Sigmoid colon (tissue), 6 donors: ENCODE measurements at regions not wholly inside any gene's neighbourhood (a gene's known extent, or its start where the extent isn't known, plus 50 kb on each side); places are given as distances from the start of the nearest gene placed in this dataset.

Experiments
- DNase-seq: peaks from one replicate; pipeline ENCODE4 v3.0.0-alpha.2; 2019
- H3K27ac ChIP-seq, 4 donors: fragments of 200-600 bp; sonication (generic); one replicate each; pipeline ENCODE4 v1.5.1; 2016 to 2019; ENCODE audit warnings: mild to moderate bottlenecking in 1 of 4
- H3K27me3 ChIP-seq, 3 donors: fragments of 200-600 bp; sonication (generic); one replicate each; pipeline ENCODE4 v1.5.1; 2019; ENCODE audit warnings: mild to moderate bottlenecking in 1 of 3
- H3K36me3 ChIP-seq, 4 donors: fragments of 200-600 bp; sonication (generic); one replicate each; pipeline ENCODE4 v1.5.1; 2016 to 2019
- H3K4me1 ChIP-seq, 4 donors: fragments of 200-600 bp; sonication (generic); one replicate each; pipeline ENCODE4 v1.5.1; 2017 to 2019
- H3K4me3 ChIP-seq, 4 donors: fragments of 200-600 bp; sonication (generic); one replicate each; pipeline ENCODE4 v1.5.1; 2017 to 2019; ENCODE audit warnings: mild to moderate bottlenecking in 2 of 4, moderate library complexity in 1 of 4
- H3K9me3 ChIP-seq, 4 donors: fragments of 200-600 bp in 3 of 4; sonication (generic) in 3 of 4; one replicate each; pipeline versions ENCODE4 v1.5.1 to v1.6.1; 2013 to 2019
- CTCF ChIP-seq, 4 experiments: fragments of 450-650 bp in 3 of 4; fragments of 200-600 bp in 1 of 4; IDR thresholded peaks; one replicate each; pipeline ENCODE4 v1.5.1; 2016 to 2019; ENCODE audit warnings: antibody characterized with exemption in 4 of 4, mild to moderate bottlenecking in 3 of 4, moderate library complexity in 2 of 4
- EP300 ChIP-seq, 4 donors: sonication (generic); formaldehyde crosslinking; IDR thresholded peaks; one replicate each; pipeline ENCODE4 v1.6.1; 2017; ENCODE audit warnings: antibody characterized with exemption in 4 of 4
- POLR2A ChIP-seq, 2 donors: fragments of 450-650 bp; IDR thresholded peaks; one replicate each; pipeline ENCODE4 v1.6.1; 2016; ENCODE audit warnings: antibody characterized with exemption in 2 of 2, mild to moderate bottlenecking in 2 of 2, moderate library complexity in 2 of 2
- POLR2AphosphoS5 ChIP-seq, 4 donors: sonication (generic); formaldehyde crosslinking; IDR thresholded peaks; one replicate each; pipeline ENCODE4 v1.6.1; 2017; ENCODE audit warnings: antibody characterized with exemption in 4 of 4
- WGBS, 2 donors: extraction: QIAGEN DNeasy Blood & Tissue Kit; methylation state at CpG; one replicate each; pipeline ENCODE4 v1.1.7; 2013; 5-methylcytosine and 5-hydroxymethylcytosine counted together
- intact Hi-C: fragments of 100-400 bp; cut with DNase I; formaldehyde crosslinking; loops from one replicate; pipeline ENCODE4 v1.15.1; 2023
- donor health status: healthy with polysubstance abuse.
- donor health status: healthy.

DNA sequence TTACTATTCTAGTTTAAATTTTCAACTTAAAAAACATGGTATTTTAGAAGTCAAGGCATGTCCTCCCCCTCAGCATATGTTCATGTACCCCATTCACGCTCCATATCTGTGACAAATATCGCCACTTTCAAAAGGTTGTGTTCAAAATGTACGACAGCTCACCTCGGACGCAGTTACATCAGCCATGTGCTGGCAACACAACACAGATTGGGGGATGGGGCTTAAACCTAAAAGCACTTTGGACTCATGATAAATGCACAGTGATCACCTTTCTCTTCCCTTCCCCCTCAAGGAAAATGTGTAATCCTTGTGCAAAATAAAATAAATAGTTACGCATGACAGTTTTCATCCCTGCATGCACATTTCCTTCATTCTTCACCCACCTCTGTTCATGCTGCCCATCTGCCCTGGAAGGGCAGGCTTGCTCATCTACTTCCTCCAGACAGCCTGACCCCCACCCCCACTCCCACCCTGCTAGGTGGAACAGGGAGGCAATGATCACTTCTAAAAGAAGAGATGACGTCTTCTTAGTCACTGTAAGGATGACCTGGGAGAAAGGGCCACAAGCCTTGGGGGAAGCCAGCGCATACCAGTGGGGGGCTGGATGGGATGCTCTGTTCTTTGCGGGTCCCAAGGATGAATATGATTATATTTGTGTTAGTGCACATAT, 271.4 kb upstream of the SEMA6D start:
- Histone ChIP-seq H3K27ac (no peak overlapping the region), H3K27me3 (no peaks in the 10 kb centered on the region), H3K9me3 (no peaks in the 10 kb centered on the region), H3K36me3 (no peaks in the 10 kb centered on the region), H3K4me1 (peaks cover 0 to 4% (median 0%) of the 10 kb centered on the region in 4 donors), H3K4me3 (no peak overlapping the region)
- 94 to 95% methylated on average over 9 of the region's 9 CpGs for WGBS, 2 donors
- TF ChIP-seq POLR2AphosphoS5 (IDR thresholded peaks at IDR 0.05) (no peak), CTCF (IDR thresholded peaks at IDR 0.05) (no peak), EP300 (IDR thresholded peaks at IDR 0.05) (no peak), POLR2A (IDR thresholded peaks at IDR 0.05) (no peak)
- no peak for DNase-seq
- intact Hi-C loops: no loop called here

DNA sequence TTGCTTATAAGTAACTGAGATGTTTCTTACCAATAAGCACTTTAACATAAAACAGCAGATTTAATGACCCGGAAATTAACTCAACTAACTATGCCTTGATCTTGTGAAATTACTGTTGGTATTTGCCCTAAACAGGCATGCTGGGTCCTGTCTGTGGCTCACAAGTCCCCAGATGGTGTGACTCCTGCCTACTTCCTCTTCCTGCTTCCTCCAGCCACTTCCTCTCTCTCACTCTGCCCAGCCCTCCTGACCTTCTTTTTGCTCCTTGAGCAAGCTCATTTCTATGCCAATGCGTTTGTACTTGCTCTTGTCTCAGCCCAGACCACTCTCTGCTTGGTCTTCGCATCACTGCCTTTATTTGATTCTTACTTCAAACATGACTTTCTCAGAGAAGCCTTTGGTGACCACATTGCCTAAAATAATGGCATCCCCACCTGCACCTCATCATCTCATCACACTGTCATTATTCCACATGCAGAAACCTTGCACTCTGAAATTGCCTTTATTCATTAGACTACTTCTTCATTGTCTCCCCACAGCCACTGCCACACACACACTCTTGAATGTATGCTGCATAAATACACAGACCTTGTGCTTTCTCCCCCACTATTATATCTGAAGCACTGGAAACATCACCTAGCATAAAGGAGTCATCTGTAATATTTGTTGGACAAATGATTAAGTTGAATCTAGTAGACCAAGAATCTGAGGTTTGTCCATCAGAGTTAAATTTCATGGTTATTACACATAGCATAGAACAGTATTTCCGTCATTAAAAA, 256.3 kb upstream of the SEMA6D start:
- intact Hi-C loops: no loop called here
- WGBS, 2 donors: 88 to 92% methylated on average over 4 of the region's 4 CpGs
- Histone ChIP-seq H3K4me3 (no peak overlapping the region), H3K36me3 (no peaks in the 10 kb centered on the region), H3K4me1 (no peaks in the 10 kb centered on the region), H3K9me3 (no peaks in the 10 kb centered on the region), H3K27me3 (no peaks in the 10 kb centered on the region), H3K27ac (no peak overlapping the region)
- no peak for DNase-seq
- TF ChIP-seq POLR2A (IDR thresholded peaks at IDR 0.05) (no peak), POLR2AphosphoS5 (IDR thresholded peaks at IDR 0.05) (no peak), CTCF (IDR thresholded peaks at IDR 0.05) (no peak), EP300 (IDR thresholded peaks at IDR 0.05) (no peak)

DNA sequence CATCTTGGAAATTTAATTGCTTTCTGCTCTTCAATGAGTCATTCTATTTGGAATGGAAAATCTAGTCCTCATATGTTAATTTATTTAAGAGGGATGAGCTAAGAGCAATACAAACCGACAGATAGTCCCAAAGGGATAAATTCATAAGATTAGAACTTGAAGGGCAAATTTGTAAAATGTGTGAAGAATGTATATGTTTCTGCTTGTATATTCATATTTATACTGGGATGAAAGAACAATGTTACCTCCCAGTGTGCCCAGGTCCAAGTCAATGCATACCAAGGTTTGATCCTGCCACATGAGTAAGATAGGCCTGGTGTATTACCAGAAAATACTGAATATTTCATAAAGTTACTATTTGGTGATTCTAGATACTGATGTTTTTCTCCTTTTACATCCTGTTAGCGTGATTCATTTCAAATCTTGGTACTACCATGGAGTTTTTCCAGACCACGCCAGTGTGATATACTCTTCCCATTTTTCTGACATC, 255.6 kb upstream of the SEMA6D start:
- no peak overlapping the region for H3K4me3 ChIP-seq
- no peaks in the 10 kb centered on the region for H3K36me3 ChIP-seq
- TF ChIP-seq POLR2AphosphoS5 (IDR thresholded peaks at IDR 0.05): no peak
- TF ChIP-seq EP300 (IDR thresholded peaks at IDR 0.05): no peak
- TF ChIP-seq POLR2A (IDR thresholded peaks at IDR 0.05): no peak
- no peak for TF ChIP-seq CTCF (IDR thresholded peaks at IDR 0.05)
- no peaks in the 10 kb centered on the region for H3K9me3 ChIP-seq
- WGBS, 2 donors: 92 to 94% methylated on average over 3 of the region's 3 CpGs
- H3K27me3 ChIP-seq: no peaks in the 10 kb centered on the region
- intact Hi-C loops: no loop called here
- no peak for DNase-seq
- no peaks in the 10 kb centered on the region for H3K4me1 ChIP-seq
- H3K27ac ChIP-seq: no peak overlapping the region

DNA sequence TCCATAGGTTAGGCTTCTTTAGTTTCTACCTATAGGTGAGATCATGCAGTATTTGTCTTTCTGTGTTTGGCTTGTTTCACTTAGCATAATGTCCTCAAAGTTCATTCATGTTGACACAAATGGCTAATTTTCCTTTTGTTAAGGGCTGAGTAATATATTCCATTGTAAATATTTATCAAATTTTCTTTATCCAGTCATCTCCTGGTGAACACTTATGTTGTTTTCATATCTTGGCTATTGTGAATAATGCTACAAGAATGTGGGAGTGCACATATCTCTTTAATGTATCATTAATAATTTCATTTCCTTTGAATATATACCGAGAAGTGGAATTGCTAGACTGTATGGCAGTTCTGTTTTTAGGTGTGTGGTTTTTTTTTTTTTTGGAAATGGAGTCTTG, 250.9 kb upstream of the SEMA6D start:
- WGBS, 2 donors: 75 to 90% methylated on average over 1 of the region's 1 CpG
- TF ChIP-seq EP300 (IDR thresholded peaks at IDR 0.05): no peak
- no peak for TF ChIP-seq POLR2A (IDR thresholded peaks at IDR 0.05)
- TF ChIP-seq POLR2AphosphoS5 (IDR thresholded peaks at IDR 0.05): no peak

DNA sequence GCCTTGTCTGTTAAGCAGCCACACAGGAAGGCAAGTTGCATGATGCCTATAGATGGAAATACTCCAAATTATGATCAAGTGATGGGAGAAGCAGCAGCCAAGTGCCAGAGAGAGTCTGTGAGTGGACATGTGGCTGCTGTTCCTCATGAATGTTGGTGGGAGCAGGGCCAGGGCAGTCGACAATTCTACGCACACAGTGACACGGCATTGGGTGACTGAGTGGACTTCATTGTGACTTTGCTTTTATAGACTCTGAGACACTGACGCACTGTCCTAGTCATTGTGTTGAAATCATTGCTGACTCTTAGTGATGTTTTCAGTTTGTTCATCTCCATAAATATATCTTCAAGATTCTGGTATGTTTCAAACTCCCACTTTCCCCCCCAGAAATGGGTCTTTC, 246.3 kb upstream of the SEMA6D start:
- H3K27me3 ChIP-seq: no peaks in the 10 kb centered on the region
- H3K9me3 ChIP-seq: no peaks in the 10 kb centered on the region
- no peak overlapping the region for H3K27ac ChIP-seq
- peaks cover 0 to 10% (median 4%) of the 10 kb centered on the region in 4 donors for H3K4me1 ChIP-seq
- no peak for DNase-seq
- intact Hi-C loops: loop anchor here (10.0 kb wide), 2 partner anchors 276 to 514 kb away; no protein-coding TSS in a partner anchor
- WGBS, 2 donors: 83 to 86% methylated on average over 4 of the region's 4 CpGs
- TF ChIP-seq POLR2A (IDR thresholded peaks at IDR 0.05): no peak
- no peak for TF ChIP-seq EP300 (IDR thresholded peaks at IDR 0.05)
- TF ChIP-seq CTCF (IDR thresholded peaks at IDR 0.05): no peak
- TF ChIP-seq POLR2AphosphoS5 (IDR thresholded peaks at IDR 0.05): no peak
- H3K4me3 ChIP-seq: no peak overlapping the region
- no peaks in the 10 kb centered on the region for H3K36me3 ChIP-seq

More for the DNA sequence above, 250.9 kb upstream of the SEMA6D start:
- Histone ChIP-seq H3K4me1 (no peaks in the 10 kb centered on the region), H3K9me3 (no peaks in the 10 kb centered on the region), H3K27me3 (no peaks in the 10 kb centered on the region), H3K36me3 (no peaks in the 10 kb centered on the region), H3K4me3 (no peak overlapping the region), H3K27ac (no peak overlapping the region)
- intact Hi-C loops: no loop called here
- no peak for DNase-seq
